MM.1S (cell line): ENCODE measurements at regions not wholly inside any gene's neighbourhood (a gene's known extent, or its start where the extent isn't known, plus 50 kb on each side); places are given as distances from the start of the nearest gene placed in this dataset.

Experiments used
- EZH2 ChIP-seq: fragments of 300-600 bp; sonication (generic); optimal IDR thresholded peaks from 2 replicates; pipeline ENCODE3; 2017; ENCODE audit warnings: low read depth, mild to moderate bottlenecking, antibody characterized with exemption, low read length, mixed read lengths
- EZH2phosphoT487 ChIP-seq: fragments of 300-600 bp; sonication (generic); IDR thresholded peaks from 2 replicates; pipeline ENCODE4 v1.6.1; 2018; ENCODE audit warnings: antibody characterized with exemption, low read length

DNA sequence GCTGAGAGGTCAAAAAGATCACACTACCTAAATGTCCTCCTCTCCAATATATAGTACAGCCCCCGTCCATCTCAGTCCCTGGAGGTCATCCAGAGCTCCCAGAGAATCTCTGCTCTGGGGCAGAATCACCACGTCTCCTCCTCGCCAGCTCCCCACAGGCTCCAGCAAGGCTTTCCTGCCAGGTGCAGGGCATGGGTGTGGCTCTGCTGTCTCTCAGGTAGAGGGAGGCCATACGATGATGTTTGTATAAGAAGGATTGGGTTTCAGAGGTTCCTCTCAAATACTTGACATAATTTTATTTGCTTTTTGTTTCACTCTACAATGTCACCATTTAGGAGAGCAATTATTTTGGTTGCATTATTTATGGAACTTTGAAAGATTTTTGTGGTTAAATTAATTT lies 98.3 kb upstream of the PRSS58 start:
- TF ChIP-seq EZH2 (no peak), EZH2phosphoT487 (no peak)
